Uterus (tissue), 3 donors: ENCODE measurements at regions not wholly inside any gene's neighbourhood (a gene's known extent, or its start where the extent isn't known, plus 50 kb on each side); places are given as distances from the start of the nearest gene placed in this dataset.

Experiments
- DNase-seq, 2 donors: peaks; one replicate each; pipeline ENCODE4 v3.0.0-alpha.2; 2019 to 2020
- H3K27ac ChIP-seq, 2 donors: fragments of 200-600 bp; sonication (generic); 1 replicate in 1 of 2; 2 replicates in 1 of 2; pipeline ENCODE4 v1.5.1; 2016 to 2018
- H3K27me3 ChIP-seq, 2 donors: fragments of 200-600 bp; sonication (generic); one replicate each; pipeline ENCODE4 v1.5.1; 2018 to 2019; ENCODE audit warnings: control low read depth in 1 of 2
- H3K36me3 ChIP-seq, 2 donors: fragments of 200-600 bp; sonication (generic); one replicate each; pipeline ENCODE4 v1.5.1; 2019; ENCODE audit warnings: control low read depth in 1 of 2
- H3K4me1 ChIP-seq, 2 donors: fragments of 200-600 bp; sonication (generic); one replicate each; pipeline ENCODE4 v1.5.1; 2018 to 2019; ENCODE audit warnings: control low read depth in 1 of 2
- H3K4me3 ChIP-seq, 2 donors: fragments of 200-600 bp; sonication (generic); 1 replicate in 1 of 2; 2 replicates in 1 of 2; pipeline ENCODE4 v1.5.1; 2018 to 2019; ENCODE audit warnings: mild to moderate bottlenecking in 1 of 2
- H3K9me3 ChIP-seq, 2 donors: fragments of 200-600 bp; sonication (generic); one replicate each; pipeline ENCODE4 v1.5.1; 2019; ENCODE audit warnings: control low read depth in 1 of 2
- CTCF ChIP-seq, 4 experiments: fragments of 200-600 bp in 2 of 4; fragments of 450-650 bp in 2 of 4; sonication (generic) in 2 of 4; IDR thresholded peaks; one replicate each; pipeline ENCODE4 v1.5.1; 2016 to 2019; ENCODE audit warnings: antibody characterized with exemption in 4 of 4, mild to moderate bottlenecking in 2 of 4, moderate library complexity in 1 of 4
- POLR2A ChIP-seq, 2 donors: fragments of 450-650 bp; IDR thresholded peaks; one replicate each; pipeline ENCODE4 v1.6.1; 2016; ENCODE audit warnings: antibody characterized with exemption in 2 of 2, mild to moderate bottlenecking in 1 of 2, moderate library complexity in 1 of 2
- intact Hi-C: fragments of 100-400 bp; cut with DNase I; formaldehyde crosslinking; loops from one replicate; pipeline ENCODE4 v1.15.1; 2023; ENCODE audit warnings: low total_unique reads
- donor health status: DM: yes; HTN: yes; CAD: no.

GRCh38 chr4:27234306-27234899 is 373.8 kb downstream of the STIM2 start:
- Histone ChIP-seq H3K4me1 (no peaks in the 10 kb centered on the region), H3K27me3 (no peaks in the 10 kb centered on the region), H3K4me3 (no peak overlapping the region), H3K27ac (no peak overlapping the region), H3K36me3 (no peaks in the 10 kb centered on the region), H3K9me3 (no peaks in the 10 kb centered on the region)
- no peak for DNase-seq
- intact Hi-C loops, result no loop called here
- no peak for TF ChIP-seq CTCF (IDR thresholded peaks at IDR 0.05)
- TF ChIP-seq POLR2A (IDR thresholded peaks at IDR 0.05), result no peak

- Histone ChIP-seq H3K9me3 (no peaks in the 10 kb centered on the region), H3K27ac (no peak overlapping the region), H3K36me3 (no peaks in the 10 kb centered on the region), H3K4me1 (no peaks in the 10 kb centered on the region), H3K27me3 (no peaks in the 10 kb centered on the region), H3K4me3 (no peak overlapping the region)
- TF ChIP-seq POLR2A (IDR thresholded peaks at IDR 0.05), result no peak
- TF ChIP-seq CTCF (IDR thresholded peaks at IDR 0.05), result no peak
- DNase-seq, result no peak
- intact Hi-C loops, result no loop called here
Observed at GRCh38 chr4:27239641-27240040, 379.0 kb downstream of the STIM2 start.

- H3K36me3 ChIP-seq, result no peaks in the 10 kb centered on the region
- no peak overlapping the region for H3K4me3 ChIP-seq
- TF ChIP-seq CTCF (IDR thresholded peaks at IDR 0.05) (no peak), POLR2A (IDR thresholded peaks at IDR 0.05) (no peak)
- intact Hi-C loops, result no loop called here
- no peaks in the 10 kb centered on the region for H3K4me1 ChIP-seq
- H3K27me3 ChIP-seq, result no peaks in the 10 kb centered on the region
- H3K27ac ChIP-seq, result no peak overlapping the region
- H3K9me3 ChIP-seq, result no peaks in the 10 kb centered on the region
- DNase-seq, result no peak
Observed at GRCh38 chr4:27242217-27242616, 381.6 kb downstream of the STIM2 start.

- TF ChIP-seq POLR2A (IDR thresholded peaks at IDR 0.05), result no peak
- no peak for TF ChIP-seq CTCF (IDR thresholded peaks at IDR 0.05)
- H3K27me3 ChIP-seq, result no peaks in the 10 kb centered on the region
- H3K36me3 ChIP-seq, result no peaks in the 10 kb centered on the region
- no peaks in the 10 kb centered on the region for H3K4me1 ChIP-seq
- no peak overlapping the region for H3K4me3 ChIP-seq
- no peak for DNase-seq
- intact Hi-C loops, result no loop called here
- no peaks in the 10 kb centered on the region for H3K9me3 ChIP-seq
- no peak overlapping the region for H3K27ac ChIP-seq
Observed at GRCh38 chr4:27245216-27245615, 384.6 kb downstream of the STIM2 start.

GRCh38 chr4:27248829-27249228 is 388.2 kb downstream of the STIM2 start:
- H3K9me3 ChIP-seq, result no peaks in the 10 kb centered on the region
- H3K4me3 ChIP-seq, result no peak overlapping the region
- no peak for DNase-seq
- H3K36me3 ChIP-seq, result no peaks in the 10 kb centered on the region
- no peaks in the 10 kb centered on the region for H3K4me1 ChIP-seq
- no peak overlapping the region for H3K27ac ChIP-seq
- intact Hi-C loops, result no loop called here
- no peak for TF ChIP-seq CTCF (IDR thresholded peaks at IDR 0.05)
- TF ChIP-seq POLR2A (IDR thresholded peaks at IDR 0.05), result no peak
- H3K27me3 ChIP-seq, result no peaks in the 10 kb centered on the region
